ENCODE measurements at regions not wholly inside any gene's neighbourhood (a gene's known extent, or its start where the extent isn't known, plus 50 kb on each side); places are given as distances from the start of the nearest gene placed in this dataset.
"Not testable (repeated sequence)": the region's sequence is repeated elsewhere in the genome, so short reads cannot be mapped to it uniquely, and the experiment has no call there.

GRCh38 chr14:34300330-34300729, 161.7 kb downstream of the SPTSSA start:
- DNase-seq (ENCODE audit: low read depth): no peak

GRCh38 chr14:34299360-34299759, 162.7 kb downstream of the SPTSSA start:
- no peak for DNase-seq (ENCODE audit: low read depth)

- DNase-seq (ENCODE audit: low read depth): no peak
Measured at GRCh38 chr14:34297786-34298520, 164.1 kb downstream of the SPTSSA start.

DNA sequence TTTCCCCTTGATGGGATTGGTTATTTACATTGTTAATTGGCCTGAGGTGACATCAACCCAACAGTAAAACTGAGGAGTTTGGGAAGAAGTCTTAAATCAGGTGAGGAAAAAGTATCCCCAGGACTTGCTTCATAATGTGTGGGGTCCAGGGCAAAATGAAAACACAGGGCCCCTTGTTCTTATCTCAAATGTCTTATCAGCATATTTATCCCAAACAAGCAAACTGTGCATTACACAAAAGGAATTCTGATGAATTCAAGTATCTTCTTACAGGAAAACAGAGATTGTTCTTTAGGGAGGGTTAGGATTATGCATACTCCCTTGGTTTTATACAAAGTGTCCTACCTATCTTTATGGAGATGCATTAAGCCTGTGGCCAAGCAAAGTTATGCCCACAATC, 178.4 kb downstream of the SPTSSA start:
- no peak for DNase-seq (ENCODE audit: low read depth)

DNA sequence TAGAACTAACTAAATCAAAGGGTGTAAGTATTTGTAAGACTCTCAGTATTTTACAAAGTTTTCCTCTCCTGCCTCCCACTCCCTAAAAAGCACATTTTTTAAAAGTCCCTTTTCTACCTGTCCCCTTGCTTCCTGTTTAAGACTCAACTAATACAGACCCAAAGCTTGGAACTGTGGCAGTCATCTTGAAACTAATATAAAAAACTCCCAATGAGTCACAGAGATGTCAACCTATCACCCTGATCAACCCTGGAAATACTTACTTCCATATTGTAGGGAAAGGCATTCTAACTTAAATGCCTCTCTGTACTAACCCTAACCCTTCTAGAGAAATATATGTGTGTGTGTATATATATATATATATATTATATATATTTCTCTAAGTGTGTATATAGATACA, 184.8 kb downstream of the SPTSSA start:
- no peak for DNase-seq (ENCODE audit: low read depth)

DNA sequence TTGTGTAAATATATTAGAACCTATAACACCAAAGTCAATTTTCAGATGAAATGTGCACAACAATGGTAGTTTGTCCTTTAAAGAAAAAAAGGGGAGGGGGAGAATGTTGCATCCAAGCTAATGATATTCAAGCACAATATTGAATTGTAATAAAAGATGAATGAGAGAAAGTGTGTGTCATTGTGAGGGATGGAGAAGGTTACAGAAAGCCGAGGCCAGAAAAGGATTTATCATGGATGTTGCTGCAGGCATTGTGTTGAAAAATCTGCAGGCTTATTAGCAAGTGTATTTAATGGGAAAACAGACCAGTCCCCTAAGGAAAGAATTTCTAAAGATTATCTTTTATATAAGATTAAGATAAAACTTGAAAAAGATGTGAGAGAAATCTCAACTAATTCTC, 186.5 kb downstream of the SPTSSA start:
- DNase-seq (ENCODE audit: low read depth): no peak

DNA sequence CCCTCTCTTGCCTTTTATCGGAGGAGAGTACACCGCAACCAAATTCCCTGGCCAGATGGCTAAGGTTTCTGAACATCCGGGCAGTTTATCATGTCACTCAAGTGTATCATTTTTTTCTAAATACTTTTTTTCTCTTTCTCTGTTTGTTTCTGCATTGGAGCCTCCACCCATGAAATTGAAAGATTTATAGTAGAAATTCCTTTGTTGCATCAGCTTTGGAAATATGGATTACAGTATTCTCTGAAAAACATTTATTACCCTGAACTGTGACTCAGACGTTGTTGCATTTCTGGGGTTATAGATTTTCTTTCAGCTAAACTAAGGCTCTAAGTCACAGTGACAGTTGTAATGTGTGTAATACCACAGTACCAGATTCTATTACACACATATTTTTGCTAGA, 187.0 kb downstream of the SPTSSA start:
- no peak for DNase-seq (ENCODE audit: low read depth)

DNA sequence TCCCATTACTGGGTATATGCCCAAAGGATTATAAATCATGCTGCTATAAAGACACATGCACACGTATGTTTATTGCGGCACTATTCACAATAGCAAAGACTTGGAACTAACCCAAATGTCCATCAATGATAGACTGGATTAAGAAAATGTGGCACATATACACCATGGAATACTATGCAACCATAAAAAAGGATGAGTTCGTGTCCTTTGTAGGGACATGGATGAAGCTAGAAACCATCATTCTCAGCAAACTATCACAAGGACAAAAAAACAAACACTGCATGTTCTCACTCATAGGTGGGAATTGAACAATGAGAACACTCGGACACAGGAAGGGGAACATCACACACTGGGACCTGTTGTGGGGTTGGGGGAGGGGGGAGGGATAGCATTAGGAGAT, 188.3 kb downstream of the SPTSSA start:
- DNase-seq (ENCODE audit: low read depth): not testable (repeated sequence)

DNA sequence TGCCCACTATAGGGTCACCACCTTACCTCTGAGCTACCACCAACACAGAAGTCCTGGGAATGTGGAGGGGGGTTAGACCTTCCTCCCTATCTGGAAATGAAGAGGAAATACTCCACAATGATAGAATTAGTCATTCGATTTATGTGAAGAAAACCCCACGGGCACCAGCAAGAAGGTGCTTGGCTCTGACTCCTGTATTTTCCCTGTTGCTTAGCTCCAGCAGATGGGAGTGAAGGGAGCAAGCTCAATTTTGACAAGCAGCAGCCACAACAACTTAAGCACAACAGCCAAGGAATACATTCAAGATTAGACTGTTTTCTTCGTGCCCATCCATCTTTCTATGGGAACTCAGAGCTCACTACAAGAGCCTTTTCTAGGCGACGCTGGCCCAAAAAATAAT, 191.7 kb downstream of the SPTSSA start:
- DNase-seq (ENCODE audit: low read depth): no peak

DNA sequence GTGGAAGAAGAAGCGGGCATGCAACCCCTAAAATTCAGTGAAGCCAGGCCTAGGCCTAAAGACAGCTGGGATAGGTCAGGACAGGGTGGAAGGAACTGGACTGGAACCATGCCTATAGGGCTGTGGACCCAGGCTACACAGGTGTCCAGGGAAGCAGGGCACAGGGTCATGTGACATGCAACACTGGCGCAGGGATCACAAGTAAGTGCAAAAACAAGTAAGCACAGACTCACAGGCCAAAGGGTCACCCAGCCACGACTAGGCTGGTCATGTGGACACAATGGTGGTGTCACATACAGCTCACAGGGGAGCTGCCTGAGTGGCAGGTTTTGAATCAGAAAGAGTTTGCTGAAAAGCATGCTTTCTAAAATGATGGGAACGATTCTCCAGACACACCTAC, 195.7 kb downstream of the SPTSSA start:
- DNase-seq (ENCODE audit: low read depth): no peak

GRCh38 chr14:34262127-34262910, 199.7 kb downstream of the SPTSSA start:
- DNase-seq (ENCODE audit: low read depth): peak; percentile 11

DNA sequence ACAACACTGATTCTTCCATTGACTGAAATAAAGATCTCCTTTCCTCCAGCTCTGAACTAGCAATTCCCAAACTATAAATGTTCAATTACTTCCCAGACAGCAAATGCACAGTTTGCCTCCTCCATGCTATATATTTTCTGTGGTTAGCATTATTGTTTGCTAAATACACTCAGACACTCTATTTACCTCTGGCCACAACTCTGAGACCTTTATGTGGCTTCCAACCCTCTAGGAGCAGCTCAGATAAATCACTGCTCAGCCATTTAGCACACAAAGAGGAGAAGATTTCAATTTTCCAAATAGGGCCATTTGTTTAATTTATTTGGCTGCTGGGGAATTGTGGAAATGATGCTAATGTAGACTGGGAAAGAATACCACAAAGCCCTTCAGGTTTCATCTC, 202.0 kb downstream of the SPTSSA start:
- no peak for DNase-seq (ENCODE audit: low read depth)

DNA sequence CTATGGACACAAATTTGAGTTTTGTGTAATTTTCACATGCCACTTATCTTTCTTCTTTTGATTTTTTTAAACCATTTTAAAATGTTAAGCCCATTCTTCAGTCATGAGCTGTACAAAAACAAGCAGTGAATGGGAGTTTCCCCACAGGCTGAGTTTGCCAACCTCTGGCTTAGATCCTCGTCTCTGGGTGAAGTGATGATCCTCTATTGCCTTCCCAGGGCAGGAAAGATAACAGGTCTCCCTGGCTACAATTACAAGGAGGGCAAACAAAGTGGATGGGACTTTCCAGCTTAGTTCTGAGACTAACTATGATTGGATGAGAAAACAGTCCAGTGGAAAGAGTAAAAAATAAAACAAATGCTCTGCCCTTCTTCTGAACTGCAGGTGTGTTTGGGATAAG, 203.7 kb downstream of the SPTSSA start:
- DNase-seq (ENCODE audit: low read depth): peak; percentile 56

GRCh38 chr14:34257505-34257904, 204.5 kb downstream of the SPTSSA start:
- no peak for DNase-seq (ENCODE audit: low read depth)

DNA sequence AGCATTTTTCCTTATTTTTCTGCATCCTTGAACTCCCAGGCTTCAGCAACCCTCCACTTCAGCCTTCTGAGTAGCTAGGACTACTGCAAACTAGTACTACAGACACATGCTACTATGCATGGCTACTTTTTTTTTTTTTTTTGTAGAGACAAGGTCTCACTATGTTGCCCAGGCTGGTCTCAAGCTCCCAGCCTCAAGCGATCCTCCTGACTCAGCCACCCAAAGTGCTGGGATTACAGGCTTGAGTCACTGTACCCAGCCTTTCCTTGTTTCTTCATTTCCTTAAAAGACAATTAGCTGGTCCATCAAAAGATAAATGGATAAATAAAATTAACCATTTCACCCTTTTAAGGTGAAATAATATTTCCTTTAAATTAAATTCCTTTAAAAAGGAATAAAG, 205.8 kb downstream of the SPTSSA start:
- no peak for DNase-seq (ENCODE audit: low read depth)

- DNase-seq (ENCODE audit: low read depth): no peak
Measured at GRCh38 chr14:34254571-34254970, 207.5 kb downstream of the SPTSSA start.

DNA sequence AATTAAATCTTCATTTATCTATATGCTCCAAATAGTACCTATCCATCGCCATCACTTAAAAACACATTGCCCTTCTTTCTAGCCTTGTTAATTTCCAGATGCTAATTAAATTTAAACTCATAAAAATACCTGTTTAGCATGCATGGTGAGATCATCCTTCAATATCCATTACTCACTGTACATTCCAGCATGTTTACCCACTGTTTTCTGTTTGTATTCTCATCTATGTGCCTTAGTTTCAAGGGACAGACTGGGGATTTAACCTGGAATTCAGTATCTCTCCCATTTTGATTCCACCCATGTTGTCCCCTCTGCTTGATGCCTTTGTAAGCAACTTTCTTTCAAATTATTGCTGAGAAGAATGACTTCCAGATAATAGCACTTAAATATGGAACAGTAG, 208.0 kb downstream of the SPTSSA start:
- no peak for DNase-seq (ENCODE audit: low read depth)

- peak; percentile 25 for DNase-seq (ENCODE audit: low read depth)
Measured at GRCh38 chr14:34252227-34252626, 209.8 kb downstream of the SPTSSA start.

GRCh38 chr14:34251662-34252061, 210.4 kb downstream of the SPTSSA start:
- no peak for DNase-seq (ENCODE audit: low read depth)

DNA sequence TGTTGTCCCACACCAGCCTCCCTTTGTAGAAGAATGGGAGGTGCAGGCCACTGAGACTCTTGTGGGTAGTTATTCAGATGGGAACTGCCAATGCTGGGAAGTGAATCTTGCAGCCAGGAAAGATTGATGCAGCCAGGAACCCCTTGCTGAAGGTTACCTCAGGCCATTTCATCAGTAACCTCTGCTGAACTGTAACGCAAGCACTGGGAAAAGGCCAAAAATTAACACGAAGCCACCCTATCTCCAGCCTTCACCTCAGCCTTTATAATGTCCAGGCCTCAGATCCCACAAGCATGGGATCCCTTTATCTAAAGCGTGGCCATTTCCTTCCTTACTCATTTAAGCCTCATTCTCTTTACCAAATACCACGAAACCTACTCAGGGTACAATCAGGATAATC, 211.1 kb downstream of the SPTSSA start:
- peak; percentile 31 for DNase-seq (ENCODE audit: low read depth)

DNA sequence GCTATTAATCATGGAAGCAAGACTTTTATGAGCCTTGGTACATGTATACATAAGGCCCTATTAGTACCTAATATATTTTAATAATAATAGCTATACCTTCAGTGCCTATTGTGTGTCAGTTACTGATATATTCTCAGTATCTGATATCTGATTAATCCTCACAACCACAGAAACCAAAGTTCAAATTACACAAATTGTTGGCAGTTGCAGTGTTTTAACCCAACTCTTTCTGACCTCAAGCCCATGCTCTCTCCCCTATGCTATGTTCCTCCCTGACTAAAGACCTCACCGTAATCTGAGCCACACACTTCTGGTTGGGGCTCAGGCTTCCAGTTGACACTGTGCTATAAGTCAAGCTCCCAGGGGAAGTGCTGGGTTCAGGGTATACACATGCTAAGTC, 214.4 kb downstream of the SPTSSA start:
- DNase-seq (ENCODE audit: low read depth): peak; percentile 7

DNA sequence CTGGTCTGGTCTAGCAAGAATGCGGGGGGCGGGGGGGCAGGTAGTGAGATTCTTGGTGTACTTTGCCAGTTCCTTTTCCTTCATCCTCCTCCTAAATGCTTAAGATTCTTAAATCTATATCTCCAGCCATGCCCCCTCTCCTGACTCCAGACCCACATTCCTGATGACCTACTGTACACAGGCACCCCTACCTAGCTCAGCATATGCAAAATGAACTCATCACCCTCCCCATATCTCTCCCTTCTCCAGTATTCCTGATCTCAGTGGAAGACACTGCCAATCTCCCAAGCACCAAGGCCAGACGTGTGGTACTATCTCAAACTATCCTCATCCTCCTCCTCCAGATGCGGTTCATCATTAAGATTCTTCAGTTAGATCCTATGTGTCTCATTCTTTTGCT, 215.8 kb downstream of the SPTSSA start:
- peak; percentile 12 for DNase-seq (ENCODE audit: low read depth)

GRCh38 chr14:34243401-34243800, 218.6 kb downstream of the SPTSSA start:
- DNase-seq (ENCODE audit: low read depth): no peak

GRCh38 chr14:34243001-34243400, 219.0 kb downstream of the SPTSSA start:
- DNase-seq (ENCODE audit: low read depth): no peak
